ENCODE measurements at regions not wholly inside any gene's neighbourhood (a gene's known extent, or its start where the extent isn't known, plus 50 kb on each side); places are given as distances from the start of the nearest gene placed in this dataset.

DNA sequence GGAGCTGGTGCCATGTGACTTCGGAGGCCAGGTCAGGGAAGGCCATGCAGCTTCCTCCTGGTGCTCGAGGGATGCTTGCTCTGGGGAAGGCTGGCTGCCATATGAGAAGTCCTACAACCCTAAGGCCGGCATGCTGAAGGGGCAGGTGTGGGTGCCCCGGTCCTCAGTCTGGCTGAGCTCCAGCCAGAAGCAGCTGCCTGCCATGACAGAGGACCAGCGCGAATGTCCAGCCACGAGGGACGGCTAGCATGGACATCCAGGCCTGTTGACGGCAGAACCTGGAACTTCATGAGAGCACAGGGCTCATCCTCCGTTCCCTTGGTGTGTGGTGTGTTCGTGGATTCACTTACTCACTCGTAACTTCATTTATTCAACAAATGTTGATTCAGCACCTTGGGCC, 140.6 kb downstream of the IRF8 start:
- H3K36me3 Mint-ChIP-seq (ENCODE audit: unreplicated experiment): no peaks in the 10 kb centered on the region
- H3K4me1 Mint-ChIP-seq (ENCODE audit: unreplicated experiment): no peaks in the 10 kb centered on the region
- H3K9me3 Mint-ChIP-seq (ENCODE audit: unreplicated experiment): no peaks in the 10 kb centered on the region
- TF ChIP-seq, protein P1, sequence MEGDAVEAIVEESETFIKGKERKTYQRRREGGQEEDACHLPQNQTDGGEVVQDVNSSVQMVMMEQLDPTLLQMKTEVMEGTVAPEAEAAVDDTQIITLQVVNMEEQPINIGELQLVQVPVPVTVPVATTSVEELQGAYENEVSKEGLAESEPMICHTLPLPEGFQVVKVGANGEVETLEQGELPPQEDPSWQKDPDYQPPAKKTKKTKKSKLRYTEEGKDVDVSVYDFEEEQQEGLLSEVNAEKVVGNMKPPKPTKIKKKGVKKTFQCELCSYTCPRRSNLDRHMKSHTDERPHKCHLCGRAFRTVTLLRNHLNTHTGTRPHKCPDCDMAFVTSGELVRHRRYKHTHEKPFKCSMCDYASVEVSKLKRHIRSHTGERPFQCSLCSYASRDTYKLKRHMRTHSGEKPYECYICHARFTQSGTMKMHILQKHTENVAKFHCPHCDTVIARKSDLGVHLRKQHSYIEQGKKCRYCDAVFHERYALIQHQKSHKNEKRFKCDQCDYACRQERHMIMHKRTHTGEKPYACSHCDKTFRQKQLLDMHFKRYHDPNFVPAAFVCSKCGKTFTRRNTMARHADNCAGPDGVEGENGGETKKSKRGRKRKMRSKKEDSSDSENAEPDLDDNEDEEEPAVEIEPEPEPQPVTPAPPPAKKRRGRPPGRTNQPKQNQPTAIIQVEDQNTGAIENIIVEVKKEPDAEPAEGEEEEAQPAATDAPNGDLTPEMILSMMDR (IDR thresholded peaks at IDR 0.05): no peak
- H3K27me3 Mint-ChIP-seq (ENCODE audit: unreplicated experiment): peaks cover 14% of the 10 kb centered on the region
- no peak overlapping the region for H3K4me3 Mint-ChIP-seq (ENCODE audit: unreplicated experiment)
- no peak overlapping the region for H3K27ac Mint-ChIP-seq (ENCODE audit: unreplicated experiment)
- no peak for DNase-seq (ENCODE audit: extremely low spot score, unreplicated experiment)

DNA sequence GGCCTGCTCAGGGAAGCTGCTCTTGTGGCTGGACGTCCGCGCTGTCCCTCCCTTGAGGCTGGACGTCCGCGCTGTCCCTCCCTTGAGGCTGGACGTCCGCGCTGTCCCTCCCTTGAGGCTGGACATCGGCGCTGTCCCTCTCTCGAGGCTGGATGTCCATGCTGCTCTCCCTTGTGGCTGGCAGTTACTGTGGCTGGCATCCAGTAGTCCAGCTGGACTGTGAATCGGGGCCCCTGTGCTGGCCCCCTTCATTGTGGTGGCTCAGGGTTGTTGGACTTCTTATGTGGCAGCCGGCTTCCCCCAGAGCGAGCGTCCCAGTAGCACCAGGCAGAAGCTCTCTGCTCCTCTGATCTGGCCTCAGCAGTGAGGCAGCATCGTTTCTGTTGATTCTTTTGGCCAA, 141.5 kb downstream of the IRF8 start:
- Mint-ChIP-seq H3K9me3 (ENCODE audit: unreplicated experiment) (no peaks in the 10 kb centered on the region), H3K4me1 (ENCODE audit: unreplicated experiment) (no peaks in the 10 kb centered on the region), H3K36me3 (ENCODE audit: unreplicated experiment) (no peaks in the 10 kb centered on the region), H3K27ac (ENCODE audit: unreplicated experiment) (no peak overlapping the region), H3K4me3 (ENCODE audit: unreplicated experiment) (no peak overlapping the region), H3K27me3 (ENCODE audit: unreplicated experiment) (peaks cover 15% of the 10 kb centered on the region)
- TF ChIP-seq, protein P1 (IDR thresholded peaks at IDR 0.05): no peak
- DNase-seq (ENCODE audit: extremely low spot score, unreplicated experiment): no peak

DNA sequence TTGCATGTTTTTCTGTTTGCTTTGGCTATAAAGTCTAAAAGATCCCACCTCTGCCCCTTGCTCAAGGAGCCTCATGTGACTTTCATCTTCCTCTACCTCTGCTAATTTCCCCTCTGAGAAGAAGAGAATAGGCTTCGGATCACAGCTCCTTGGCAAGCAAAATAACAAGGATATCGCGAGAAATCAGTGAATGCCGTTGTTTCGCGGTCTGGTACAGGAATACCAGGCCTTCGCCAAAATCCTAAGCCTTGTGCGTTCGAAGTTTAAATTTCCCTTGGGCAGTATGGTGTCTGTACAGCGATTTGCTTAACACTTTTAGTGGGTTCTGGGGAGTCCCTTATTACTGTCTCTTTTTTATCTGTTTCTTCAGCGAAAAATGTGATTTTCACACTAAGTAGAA, 142.3 kb downstream of the IRF8 start:
- Mint-ChIP-seq H3K27ac (ENCODE audit: unreplicated experiment) (no peak overlapping the region), H3K4me1 (ENCODE audit: unreplicated experiment) (no peaks in the 10 kb centered on the region), H3K4me3 (ENCODE audit: unreplicated experiment) (no peak overlapping the region), H3K9me3 (ENCODE audit: unreplicated experiment) (no peaks in the 10 kb centered on the region), H3K36me3 (ENCODE audit: unreplicated experiment) (no peaks in the 10 kb centered on the region), H3K27me3 (ENCODE audit: unreplicated experiment) (peaks cover 19% of the 10 kb centered on the region)
- DNase-seq (ENCODE audit: extremely low spot score, unreplicated experiment): no peak
- TF ChIP-seq, protein P1 (IDR thresholded peaks at IDR 0.05): no peak

DNA sequence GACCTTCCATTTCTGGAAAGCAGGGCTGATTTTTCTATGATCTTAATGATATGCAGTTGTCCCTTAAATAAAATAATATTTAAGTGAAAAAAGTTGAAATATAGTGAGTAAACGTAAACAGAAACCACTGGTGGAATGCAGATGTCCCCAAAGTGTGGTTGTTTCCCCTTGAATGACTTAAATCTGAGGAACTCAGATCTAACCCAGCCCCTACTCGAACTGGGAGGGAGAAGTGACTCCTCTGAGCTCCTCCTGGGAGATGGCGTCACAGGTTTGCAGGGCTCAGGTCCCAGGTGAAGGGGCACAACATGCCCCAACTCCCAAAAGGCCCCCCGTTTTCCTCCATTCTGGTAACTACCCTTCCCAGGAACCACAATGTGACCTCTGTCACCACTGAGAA, 142.8 kb downstream of the IRF8 start:
- DNase-seq (ENCODE audit: extremely low spot score, unreplicated experiment): no peak
- Mint-ChIP-seq H3K36me3 (ENCODE audit: unreplicated experiment) (no peaks in the 10 kb centered on the region), H3K27me3 (ENCODE audit: unreplicated experiment) (peaks cover 25% of the 10 kb centered on the region), H3K27ac (ENCODE audit: unreplicated experiment) (no peak overlapping the region), H3K4me1 (ENCODE audit: unreplicated experiment) (no peaks in the 10 kb centered on the region), H3K9me3 (ENCODE audit: unreplicated experiment) (no peaks in the 10 kb centered on the region), H3K4me3 (ENCODE audit: unreplicated experiment) (no peak overlapping the region)
- TF ChIP-seq, protein P1 (IDR thresholded peaks at IDR 0.05): no peak

DNA sequence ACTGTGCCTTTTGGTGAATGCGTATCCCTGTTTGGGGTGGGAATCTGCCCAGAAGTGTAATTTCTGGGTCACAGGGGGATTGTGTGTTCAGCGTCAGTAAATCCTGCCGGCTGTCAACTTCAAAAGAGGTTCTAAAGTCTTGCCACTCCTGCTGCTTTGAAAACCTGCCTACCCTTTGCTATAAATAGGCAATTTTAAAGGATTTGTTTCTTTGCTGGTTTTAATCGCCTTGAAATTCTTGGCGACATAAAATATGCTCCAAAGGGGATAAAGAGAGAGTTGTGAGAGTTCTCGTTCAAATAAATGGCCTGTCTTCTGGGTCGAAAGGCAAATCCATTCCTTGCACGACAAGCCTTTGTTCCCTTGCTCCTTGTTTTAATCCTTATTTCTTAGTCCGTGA, 143.4 kb downstream of the IRF8 start:
- Mint-ChIP-seq H3K27ac (ENCODE audit: unreplicated experiment) (no peak overlapping the region), H3K4me3 (ENCODE audit: unreplicated experiment) (no peak overlapping the region), H3K27me3 (ENCODE audit: unreplicated experiment) (peaks cover 30% of the 10 kb centered on the region), H3K9me3 (ENCODE audit: unreplicated experiment) (no peaks in the 10 kb centered on the region), H3K36me3 (ENCODE audit: unreplicated experiment) (no peaks in the 10 kb centered on the region), H3K4me1 (ENCODE audit: unreplicated experiment) (no peaks in the 10 kb centered on the region)
- TF ChIP-seq, protein P1 (IDR thresholded peaks at IDR 0.05): no peak
- no peak for DNase-seq (ENCODE audit: extremely low spot score, unreplicated experiment)
